ENCODE measurements at regions not wholly inside any gene's neighbourhood (a gene's known extent, or its start where the extent isn't known, plus 50 kb on each side); places are given as distances from the start of the nearest gene placed in this dataset.
"Not testable (repeated sequence)": the region's sequence is repeated elsewhere in the genome, so short reads cannot be mapped to it uniquely, and the experiment has no call there.

DNA sequence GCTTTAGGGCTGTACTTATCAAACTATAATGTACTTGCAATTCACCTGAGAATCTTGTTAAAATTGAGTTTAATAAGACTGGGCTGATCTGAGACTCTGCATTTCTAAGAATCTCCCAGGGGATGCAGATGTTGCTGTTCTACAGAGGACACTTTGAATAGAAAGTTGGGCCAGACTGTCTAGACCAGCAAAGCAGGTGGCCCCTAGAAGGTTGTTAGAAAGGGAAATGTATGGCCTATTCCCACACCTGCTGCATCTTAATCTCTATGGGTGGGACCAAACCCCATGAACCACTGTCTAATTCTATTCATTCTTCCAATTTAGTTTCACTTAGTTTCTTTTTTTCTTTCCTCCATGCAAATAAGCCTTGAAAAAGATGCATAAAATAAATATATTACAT lies 413.2 kb upstream of the TECRL start:
- Histone ChIP-seq H3K27me3 (replicated peaks; ENCODE audit: control insufficient read depth, insufficient read depth, low read length) (no peaks in the 10 kb centered on the region), H3K4me3 (replicated peaks; ENCODE audit: low read depth, low read length) (no peak overlapping the region), H3K36me3 (ENCODE audit: control insufficient read depth, insufficient read depth, low read length) (no peaks in the 10 kb centered on the region)
- no peak for DNase-seq (ENCODE audit: extremely low read depth, insufficient read length)
- TF ChIP-seq, protein P1, sequence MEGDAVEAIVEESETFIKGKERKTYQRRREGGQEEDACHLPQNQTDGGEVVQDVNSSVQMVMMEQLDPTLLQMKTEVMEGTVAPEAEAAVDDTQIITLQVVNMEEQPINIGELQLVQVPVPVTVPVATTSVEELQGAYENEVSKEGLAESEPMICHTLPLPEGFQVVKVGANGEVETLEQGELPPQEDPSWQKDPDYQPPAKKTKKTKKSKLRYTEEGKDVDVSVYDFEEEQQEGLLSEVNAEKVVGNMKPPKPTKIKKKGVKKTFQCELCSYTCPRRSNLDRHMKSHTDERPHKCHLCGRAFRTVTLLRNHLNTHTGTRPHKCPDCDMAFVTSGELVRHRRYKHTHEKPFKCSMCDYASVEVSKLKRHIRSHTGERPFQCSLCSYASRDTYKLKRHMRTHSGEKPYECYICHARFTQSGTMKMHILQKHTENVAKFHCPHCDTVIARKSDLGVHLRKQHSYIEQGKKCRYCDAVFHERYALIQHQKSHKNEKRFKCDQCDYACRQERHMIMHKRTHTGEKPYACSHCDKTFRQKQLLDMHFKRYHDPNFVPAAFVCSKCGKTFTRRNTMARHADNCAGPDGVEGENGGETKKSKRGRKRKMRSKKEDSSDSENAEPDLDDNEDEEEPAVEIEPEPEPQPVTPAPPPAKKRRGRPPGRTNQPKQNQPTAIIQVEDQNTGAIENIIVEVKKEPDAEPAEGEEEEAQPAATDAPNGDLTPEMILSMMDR (IDR thresholded peaks at IDR 0.05; ENCODE audit: insufficient read depth, low read length, poor library complexity, severe bottlenecking), result no peak

DNA sequence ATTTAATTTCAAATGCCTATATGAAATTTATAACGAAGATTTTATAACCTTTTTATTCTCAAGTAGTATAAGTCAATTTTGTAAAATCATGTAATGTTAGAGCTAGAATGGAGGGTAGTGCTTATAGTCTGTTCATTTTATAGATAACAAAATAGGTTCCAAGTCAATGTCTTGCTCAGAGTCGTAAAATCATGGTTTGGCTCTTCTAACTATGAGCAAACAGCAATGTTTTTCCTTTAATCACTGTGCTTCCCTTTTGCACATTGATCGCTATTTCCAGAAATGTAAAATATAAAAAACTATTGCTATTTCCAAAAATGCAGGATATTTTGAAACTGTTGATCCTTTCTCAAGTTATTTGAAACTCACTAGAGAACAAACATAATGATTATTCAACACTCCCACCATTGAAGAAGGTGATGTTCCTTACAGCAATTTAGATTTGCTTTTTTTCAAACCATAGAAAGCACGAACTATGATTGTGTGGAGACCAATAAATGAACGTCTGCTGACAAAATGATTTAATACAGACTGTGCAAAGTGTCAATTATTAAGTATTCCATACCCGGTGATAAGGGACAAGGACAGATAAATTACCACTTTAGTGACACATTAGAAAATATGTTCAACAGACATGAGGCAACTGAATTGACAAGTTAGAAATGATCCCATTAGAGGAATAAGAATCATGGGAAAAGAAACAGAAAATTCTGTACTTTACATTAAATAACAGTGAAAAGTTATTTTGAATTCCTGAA lies 412.1 kb upstream of the TECRL start:
- Histone ChIP-seq H3K4me3 (replicated peaks; ENCODE audit: low read depth, low read length) (no peak overlapping the region), H3K27me3 (replicated peaks; ENCODE audit: control insufficient read depth, insufficient read depth, low read length) (no peaks in the 10 kb centered on the region), H3K36me3 (ENCODE audit: control insufficient read depth, insufficient read depth, low read length) (no peaks in the 10 kb centered on the region)
- no peak for DNase-seq (ENCODE audit: extremely low read depth, insufficient read length)
- TF ChIP-seq, protein P1 (IDR thresholded peaks at IDR 0.05; ENCODE audit: insufficient read depth, low read length, poor library complexity, severe bottlenecking), result no peak

DNA sequence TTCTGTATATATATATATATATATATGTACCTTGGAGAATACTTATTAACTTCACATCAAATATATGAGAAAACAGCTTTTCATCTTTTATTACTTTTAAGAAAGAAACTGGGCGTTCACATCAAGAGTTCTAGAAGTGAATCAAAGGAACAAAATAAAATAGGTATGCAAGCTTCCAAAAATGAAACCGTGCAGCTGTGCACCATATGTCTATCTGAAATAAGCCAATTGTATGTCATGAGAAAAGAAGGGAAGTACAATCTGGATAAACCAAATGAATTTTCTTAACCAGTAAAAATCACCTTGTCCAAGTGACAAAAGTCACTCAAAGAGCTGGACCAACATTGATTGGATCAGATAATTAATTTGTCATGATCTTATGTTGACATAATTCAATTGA lies 405.4 kb upstream of the TECRL start:
- no peak for DNase-seq (ENCODE audit: extremely low read depth, insufficient read length)
- no peaks in the 10 kb centered on the region for H3K27me3 ChIP-seq (replicated peaks; ENCODE audit: control insufficient read depth, insufficient read depth, low read length)
- no peaks in the 10 kb centered on the region for H3K36me3 ChIP-seq (ENCODE audit: control insufficient read depth, insufficient read depth, low read length)
- H3K4me3 ChIP-seq (replicated peaks; ENCODE audit: low read depth, low read length), result no peak overlapping the region
- TF ChIP-seq, protein P1 (IDR thresholded peaks at IDR 0.05; ENCODE audit: insufficient read depth, low read length, poor library complexity, severe bottlenecking), result no peak

DNA sequence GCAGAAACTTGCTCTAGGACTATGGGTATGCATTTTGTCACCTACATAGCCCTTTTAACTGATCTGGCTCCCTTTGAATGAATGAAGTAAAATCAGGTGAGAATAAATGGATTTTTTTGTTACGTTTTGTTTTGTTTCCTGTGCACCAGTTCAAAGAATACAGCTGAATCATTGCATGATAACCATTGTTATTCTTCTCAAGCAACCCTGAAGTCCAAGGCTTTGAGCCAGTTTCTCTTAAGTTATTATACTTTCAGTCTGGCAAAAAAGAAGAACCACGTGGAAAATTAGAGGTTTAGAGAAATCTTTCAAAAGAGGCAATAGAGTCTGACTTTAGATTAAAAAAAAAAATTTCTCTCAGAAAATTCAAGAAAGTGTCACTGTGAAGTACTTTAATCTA lies 398.6 kb upstream of the TECRL start:
- Histone ChIP-seq H3K4me3 (replicated peaks; ENCODE audit: low read depth, low read length) (no peak overlapping the region), H3K36me3 (ENCODE audit: control insufficient read depth, insufficient read depth, low read length) (no peaks in the 10 kb centered on the region), H3K27me3 (replicated peaks; ENCODE audit: control insufficient read depth, insufficient read depth, low read length) (no peaks in the 10 kb centered on the region)
- no peak for DNase-seq (ENCODE audit: extremely low read depth, insufficient read length)
- TF ChIP-seq, protein P1 (IDR thresholded peaks at IDR 0.05; ENCODE audit: insufficient read depth, low read length, poor library complexity, severe bottlenecking), result no peak

DNA sequence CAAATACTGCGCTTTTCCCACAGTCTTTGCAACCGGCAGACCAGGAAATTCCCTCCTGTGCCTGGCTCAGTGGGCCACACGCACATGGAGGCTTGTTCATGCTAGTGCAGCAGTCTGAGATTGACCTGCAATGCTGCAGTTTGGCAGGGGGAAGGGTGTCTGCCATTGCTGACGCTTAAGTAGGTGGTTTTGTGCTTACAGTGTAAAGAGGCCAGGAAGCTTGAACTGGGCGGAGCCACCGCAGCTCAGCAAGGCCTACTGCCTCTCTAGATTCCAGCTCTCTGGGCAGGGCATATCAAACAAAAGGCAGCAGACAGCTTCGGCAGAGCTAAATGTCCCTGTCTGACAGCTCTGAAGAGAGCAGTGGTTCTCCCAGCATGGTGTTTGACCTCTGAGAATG lies 390.5 kb upstream of the TECRL start:
- TF ChIP-seq, protein P1 (IDR thresholded peaks at IDR 0.05; ENCODE audit: insufficient read depth, low read length, poor library complexity, severe bottlenecking), result no peak
- H3K36me3 ChIP-seq (ENCODE audit: control insufficient read depth, insufficient read depth, low read length), result no peaks in the 10 kb centered on the region
- DNase-seq (ENCODE audit: extremely low read depth, insufficient read length), result no peak
- H3K4me3 ChIP-seq (replicated peaks; ENCODE audit: low read depth, low read length), result no peak overlapping the region
- no peaks in the 10 kb centered on the region for H3K27me3 ChIP-seq (replicated peaks; ENCODE audit: control insufficient read depth, insufficient read depth, low read length)

DNA sequence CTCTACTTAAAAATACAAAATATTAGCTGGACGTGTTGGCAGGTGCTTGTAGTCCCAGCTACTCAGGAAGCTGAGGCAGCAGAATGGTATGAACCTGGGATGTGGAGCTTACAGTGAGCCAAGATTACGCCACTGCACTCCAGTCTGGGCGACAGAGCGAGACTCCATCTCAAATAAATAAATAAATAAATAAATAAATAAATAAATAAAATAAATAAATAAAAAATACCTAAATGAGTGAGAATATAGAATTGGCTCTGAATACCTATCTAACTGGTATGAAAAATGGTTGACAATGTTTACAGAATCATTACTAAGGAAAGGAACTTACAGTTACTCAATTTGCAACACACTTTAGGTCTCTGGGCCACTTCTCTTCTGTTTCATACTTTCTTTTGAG lies 389.6 kb upstream of the TECRL start:
- not testable (repeated sequence) for H3K27me3 ChIP-seq (replicated peaks; ENCODE audit: control insufficient read depth, insufficient read depth, low read length); H3K4me3 ChIP-seq (replicated peaks; ENCODE audit: low read depth, low read length); DNase-seq (ENCODE audit: extremely low read depth, insufficient read length); H3K36me3 ChIP-seq (ENCODE audit: control insufficient read depth, insufficient read depth, low read length)
